GM18507 (cell line): ENCODE measurements at regions not wholly inside any gene's neighbourhood (a gene's known extent, or its start where the extent isn't known, plus 50 kb on each side); places are given as distances from the start of the nearest gene placed in this dataset.

Experiments
- DNase-seq: peaks from one replicate; pipeline ENCODE4 v3.0.0; 2011; ENCODE audit warnings: low read depth; ENCODE audit not compliant: insufficient read length; ENCODE audit errors: extremely low spot score
- FAIRE-seq: peaks from 2 replicates; lab custom pipeline; 2011; peaks lifted over from hg19 to GRCh38; lab: Jason Lieb, UNC

- no peak for FAIRE-seq
- no peak for DNase-seq
These were observed 129.4 kb downstream of the OLFM1 start for GRCh38 chr9:135216791-135217441.

DNA sequence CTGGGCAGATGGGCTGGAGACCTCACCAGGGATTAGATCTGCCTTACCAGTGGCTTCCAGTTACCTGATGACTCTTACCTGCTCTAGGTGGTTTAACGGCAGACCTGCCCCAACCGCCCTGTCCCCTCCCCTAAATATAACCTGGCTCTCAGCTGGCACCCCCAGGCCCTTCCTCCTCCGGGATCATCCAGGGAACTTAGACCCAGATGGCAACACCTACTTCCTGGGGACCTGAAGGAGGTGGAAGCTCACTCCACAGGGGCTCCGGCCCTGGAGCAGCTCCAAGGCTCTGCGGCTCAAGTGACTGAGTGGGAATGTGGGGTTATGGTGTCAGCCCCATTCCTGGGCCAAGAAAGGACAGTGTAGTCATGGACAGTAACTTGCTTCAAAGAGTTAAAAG is 130.4 kb downstream of the OLFM1 start:
- DNase-seq = no peak
- no peak for FAIRE-seq

GRCh38 chr9:135218331-135219225 is 131.1 kb downstream of the OLFM1 start:
- FAIRE-seq (no peak), DNase-seq (no peak)

DNA sequence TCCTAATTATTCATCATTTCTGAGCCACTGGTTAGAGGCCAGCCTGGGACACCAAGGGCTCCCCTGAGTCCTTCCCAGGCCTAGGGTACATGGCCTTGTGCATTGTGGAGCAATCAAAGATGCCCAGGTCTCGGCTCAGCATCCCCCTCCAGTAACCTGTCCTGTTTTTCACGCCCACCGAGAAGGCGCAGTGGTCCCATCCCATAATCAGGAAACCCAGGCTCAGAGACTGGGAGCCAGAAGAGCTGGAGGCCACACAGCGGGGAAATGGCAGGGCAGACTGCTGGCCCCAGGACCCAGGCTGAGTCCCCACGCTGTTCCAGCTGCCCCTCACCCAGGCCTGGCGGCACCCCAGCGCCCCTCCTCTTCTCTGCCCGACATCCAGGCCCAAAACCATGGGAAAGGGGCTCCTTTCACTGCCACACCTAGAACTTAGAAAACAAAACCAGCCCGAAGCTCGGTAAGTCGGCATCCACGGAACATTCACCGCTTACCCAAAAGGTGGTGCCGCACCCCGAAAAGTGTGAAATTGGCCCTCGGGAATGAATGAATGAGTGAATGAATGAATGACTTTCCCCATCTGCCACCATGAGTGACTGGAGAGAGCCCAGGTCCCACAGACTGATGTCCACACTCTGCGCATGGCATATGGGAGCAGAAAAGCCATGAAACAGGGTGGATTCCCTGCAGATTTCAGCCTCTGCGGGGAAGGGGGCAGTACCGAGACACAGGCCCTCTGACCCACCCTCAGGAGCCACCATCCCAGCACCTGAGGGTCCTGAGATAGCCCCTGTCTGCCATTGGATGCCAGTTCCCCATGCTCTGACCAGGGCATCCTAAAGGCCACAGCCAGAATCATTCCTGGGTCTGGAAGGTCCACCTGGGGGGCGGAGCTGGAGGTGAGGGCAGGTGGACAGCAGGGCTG is 132.5 kb downstream of the OLFM1 start:
- no peak for DNase-seq
- no peak for FAIRE-seq

DNA sequence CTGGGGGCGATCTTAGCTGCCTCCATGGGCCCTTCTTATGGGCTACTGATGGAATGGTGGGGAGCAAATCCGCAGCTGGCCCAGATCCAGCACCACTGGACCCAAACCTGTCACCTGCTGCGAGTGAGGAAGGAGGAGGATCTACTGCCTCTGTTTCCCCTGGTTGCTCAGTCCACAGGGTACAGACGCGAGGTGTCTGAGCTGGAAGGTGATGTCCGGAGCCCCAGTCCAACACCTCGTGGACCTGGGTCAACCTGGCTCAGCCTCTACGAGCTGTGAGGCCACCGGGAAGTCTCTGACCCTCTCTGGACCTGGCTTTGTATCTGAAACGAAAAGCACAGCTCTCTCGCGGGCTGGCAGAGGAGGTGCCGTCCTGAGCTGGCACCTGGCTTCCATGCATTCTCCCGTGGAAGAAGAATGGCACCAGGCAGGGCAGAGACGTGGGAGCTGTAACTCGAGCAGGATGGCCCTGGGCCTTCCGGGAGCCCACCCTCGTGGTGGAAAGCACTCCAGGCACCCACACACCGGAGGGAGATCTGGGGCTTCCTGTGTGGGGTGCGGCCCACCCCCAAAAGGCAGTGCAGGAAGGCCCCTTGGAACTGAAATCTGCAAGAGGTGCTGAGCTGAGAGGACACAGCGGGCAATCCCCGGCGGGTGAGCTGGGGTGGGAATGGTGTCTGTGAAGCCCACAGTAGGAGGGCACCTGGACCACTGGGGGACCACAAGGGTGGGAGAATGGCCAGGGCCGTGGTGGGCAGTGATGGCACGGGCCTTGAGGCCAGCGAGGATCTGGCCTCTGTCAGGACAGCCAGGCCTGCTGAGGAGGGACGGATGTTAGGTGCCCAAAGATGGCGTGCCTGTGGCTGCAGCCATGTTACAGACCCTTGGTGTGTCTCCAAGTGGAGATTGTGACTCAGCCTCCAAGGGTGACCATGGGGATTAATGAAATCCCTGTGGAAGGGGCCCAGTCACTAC is 133.4 kb downstream of the OLFM1 start:
- DNase-seq = no peak
- FAIRE-seq = no peak

- DNase-seq = no peak
- no peak for FAIRE-seq
These were observed 134.1 kb downstream of the OLFM1 start for GRCh38 chr9:135221576-135221950.

DNA sequence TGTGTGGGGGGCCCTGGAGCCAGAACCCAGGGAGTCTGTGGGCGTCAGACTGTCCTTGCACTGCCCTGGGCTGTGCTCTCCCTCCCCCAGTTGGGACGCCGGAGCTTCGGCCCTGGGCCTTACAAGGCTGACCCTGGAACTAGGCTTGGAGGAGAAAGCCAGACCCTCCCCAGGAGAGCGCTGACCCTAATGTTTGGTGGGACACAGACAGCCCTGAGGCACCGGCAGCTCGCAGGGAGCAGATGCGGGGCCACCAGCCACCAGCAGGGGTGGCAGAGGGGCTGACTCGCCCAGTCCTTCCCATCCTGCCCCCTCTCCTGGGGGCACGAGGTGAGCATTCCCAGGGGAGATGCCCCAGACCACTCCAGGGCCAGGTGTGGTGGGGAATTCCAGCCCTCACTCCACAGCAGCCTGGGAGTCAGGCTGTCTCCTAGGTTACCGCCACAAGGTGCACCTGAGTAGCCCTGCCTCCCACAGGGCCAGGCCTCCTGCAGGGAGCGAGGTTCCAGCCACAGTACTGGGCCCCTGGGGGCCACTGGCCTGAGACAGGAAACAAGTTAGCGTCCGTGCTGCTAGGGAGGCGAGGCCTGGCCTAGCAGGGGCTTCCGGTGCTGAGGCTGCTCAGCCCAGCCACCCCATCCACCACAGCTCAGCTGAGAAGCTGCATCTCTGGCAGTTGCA is 134.6 kb downstream of the OLFM1 start:
- DNase-seq (no peak), FAIRE-seq (peak; percentile 18)

GRCh38 chr9:135222881-135223760 is 135.7 kb downstream of the OLFM1 start:
- FAIRE-seq (no peak), DNase-seq (no peak)

DNA sequence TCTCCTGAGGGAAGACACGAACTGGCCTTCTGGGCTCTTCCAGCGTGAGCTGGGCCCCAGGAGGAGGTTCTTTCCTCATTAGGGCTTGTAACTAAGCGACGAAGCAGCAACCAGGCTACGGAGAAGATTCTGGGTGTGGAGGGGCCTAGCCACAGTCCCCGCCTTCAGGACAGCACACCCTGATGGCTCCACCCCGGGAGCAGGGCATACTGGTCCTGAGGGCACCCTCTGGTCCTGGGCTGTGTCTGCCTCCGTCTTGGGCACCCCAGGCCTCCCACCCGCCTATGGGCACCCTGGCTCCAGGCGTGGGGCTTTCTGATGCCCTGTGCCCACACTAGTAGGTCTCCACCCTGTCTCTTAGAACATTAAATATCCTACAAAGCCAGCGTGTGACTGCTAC is 136.4 kb downstream of the OLFM1 start:
- FAIRE-seq = no peak
- DNase-seq = no peak

GRCh38 chr9:135224286-135224877 is 136.9 kb downstream of the OLFM1 start:
- DNase-seq (no peak), FAIRE-seq (no peak)

GRCh38 chr9:135224921-135225541 is 137.6 kb downstream of the OLFM1 start:
- FAIRE-seq (no peak), DNase-seq (no peak)

GRCh38 chr9:135225619-135226228 is 138.3 kb downstream of the OLFM1 start:
- DNase-seq (no peak), FAIRE-seq (no peak)

- FAIRE-seq (no peak), DNase-seq (no peak)
These were observed 139.0 kb downstream of the OLFM1 start for GRCh38 chr9:135226369-135227050.

- FAIRE-seq = no peak
- DNase-seq = no peak
These were observed 140.3 kb downstream of the OLFM1 start for GRCh38 chr9:135227641-135228251.

DNA sequence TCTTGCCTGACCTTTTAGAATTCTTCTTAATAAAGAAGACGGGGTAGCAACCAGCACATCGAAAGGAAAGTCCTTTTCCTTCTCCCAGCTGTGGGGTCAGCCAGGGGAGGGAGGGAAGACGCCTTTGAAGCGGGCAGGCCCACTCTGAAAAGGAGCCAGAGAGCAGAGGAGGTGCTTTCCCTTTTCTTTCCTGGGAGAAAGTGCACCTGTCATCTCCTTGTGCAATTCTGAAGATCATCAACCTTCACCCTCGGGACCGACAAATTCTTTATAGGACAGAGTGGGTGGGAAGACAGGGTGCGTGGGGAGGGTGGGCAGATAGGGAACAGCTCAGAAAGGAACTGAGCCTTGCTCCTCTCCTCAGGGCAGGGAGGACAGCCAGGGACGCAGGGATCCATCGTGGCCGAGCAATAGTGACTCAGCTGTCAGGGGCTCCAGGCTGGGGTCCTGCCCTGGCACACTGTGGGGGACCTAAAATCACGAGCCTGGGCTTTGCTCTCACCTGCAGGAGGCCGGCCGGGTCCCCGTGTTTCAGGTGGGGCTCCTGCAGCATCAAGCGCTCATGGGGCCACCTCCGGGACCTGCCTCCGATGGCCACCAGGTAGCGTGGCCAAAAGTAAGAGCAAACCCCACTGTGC is 141.0 kb downstream of the OLFM1 start:
- DNase-seq (no peak), FAIRE-seq (no peak)
